WI38 (cell line): ENCODE measurements at regions not wholly inside any gene's neighbourhood (a gene's known extent, or its start where the extent isn't known, plus 50 kb on each side); places are given as distances from the start of the nearest gene placed in this dataset.

ENCODE experiments used
- H3K4me3 ChIP-seq: 2 replicates; pipeline ENCODE4 v1.5.1; 2011; ENCODE audit warnings: low read depth, mild to moderate bottlenecking, control low read depth, low read length
- CTCF ChIP-seq: IDR thresholded peaks from 2 replicates; pipeline ENCODE4 v1.5.1; 2012; ENCODE audit warnings: low read depth, mild to moderate bottlenecking, control low read depth, low read length

- no peak overlapping the region for H3K4me3 ChIP-seq
- TF ChIP-seq CTCF = no peak
Measured at GRCh38 chr5:4097199-4097598, 501.6 kb downstream of the IRX1 start.

GRCh38 chr5:4098226-4098625, 502.6 kb downstream of the IRX1 start:
- no peak overlapping the region for H3K4me3 ChIP-seq
- no peak for TF ChIP-seq CTCF

- H3K4me3 ChIP-seq = no peak overlapping the region
- TF ChIP-seq CTCF = no peak
Measured at GRCh38 chr5:4099386-4099785, 503.8 kb downstream of the IRX1 start.

GRCh38 chr5:4100739-4101138, 505.1 kb downstream of the IRX1 start:
- H3K4me3 ChIP-seq = no peak overlapping the region
- no peak for TF ChIP-seq CTCF

GRCh38 chr5:4101189-4101588, 505.6 kb downstream of the IRX1 start:
- H3K4me3 ChIP-seq = no peak overlapping the region
- TF ChIP-seq CTCF = no peak

- TF ChIP-seq CTCF = no peak
- H3K4me3 ChIP-seq = no peak overlapping the region
Measured at GRCh38 chr5:4104831-4105597, 509.4 kb downstream of the IRX1 start.

GRCh38 chr5:4108690-4109089, 513.1 kb downstream of the IRX1 start:
- no peak overlapping the region for H3K4me3 ChIP-seq
- no peak for TF ChIP-seq CTCF
